HL-60 (cell line): ENCODE measurements at regions not wholly inside any gene's neighbourhood (a gene's known extent, or its start where the extent isn't known, plus 50 kb on each side); places are given as distances from the start of the nearest gene placed in this dataset.

ENCODE experiments used
- DNase-seq, 2 experiments: peaks; one replicate each; pipeline ENCODE4 v3.0.0-alpha.2; 2010 to 2020; ENCODE audit warnings: low read depth in 1 of 2, low spot score in 1 of 2
- H3K27ac ChIP-seq: fragments of 250-450 bp; sonication (Bioruptor Pico); replicated peaks from 2 replicates; pipeline ENCODE4 v1.5.1; 2020; ENCODE audit warnings: mild to moderate bottlenecking, moderate library complexity
- H3K27me3 ChIP-seq: fragments of 250-450 bp; sonication (Bioruptor Pico); 2 replicates; pipeline ENCODE4 v1.5.1; 2021; ENCODE audit warnings: mild to moderate bottlenecking, moderate library complexity; ENCODE audit not compliant: insufficient read depth, poor library complexity, severe bottlenecking
- H3K4me3 ChIP-seq: replicated peaks from 2 replicates; pipeline ENCODE4 v1.5.1; 2011; ENCODE audit warnings: mild to moderate bottlenecking, control low read depth, low read length; ENCODE audit not compliant: insufficient read depth
- GABPA ChIP-seq: IDR thresholded peaks from 2 replicates; pipeline ENCODE4 v1.6.1; 2012; ENCODE audit warnings: low read depth
- POLR2AphosphoS5 ChIP-seq: IDR thresholded peaks from 2 replicates; pipeline ENCODE4 v1.6.1; 2012; ENCODE audit warnings: low read depth
- REST ChIP-seq: IDR thresholded peaks from 2 replicates; pipeline ENCODE4 v1.6.1; 2012; ENCODE audit warnings: low read depth; ENCODE audit not compliant: insufficient replicate concordance
- SPI1 ChIP-seq: IDR thresholded peaks from 2 replicates; pipeline ENCODE4 v1.6.1; 2012; ENCODE audit warnings: low read depth, mild to moderate bottlenecking, borderline replicate concordance
- TF ChIP-seq, protein P1 (sequence below): IDR thresholded peaks from one replicate; pipeline ENCODE4 v1.5.1; 2011; ENCODE audit warnings: low read length, control low read depth, inconsistent platforms; ENCODE audit not compliant: insufficient read depth

- Histone ChIP-seq H3K4me3 (no peak overlapping the region), H3K27ac (no peak overlapping the region), H3K27me3 (no peaks in the 10 kb centered on the region)
- DNase-seq: no peak
- TF ChIP-seq REST: no peak
- no peak for TF ChIP-seq SPI1
- no peak for TF ChIP-seq GABPA
These were observed 387.6 kb upstream of the CHRM2 start for GRCh38 chr7:136480901-136481300.

DNA sequence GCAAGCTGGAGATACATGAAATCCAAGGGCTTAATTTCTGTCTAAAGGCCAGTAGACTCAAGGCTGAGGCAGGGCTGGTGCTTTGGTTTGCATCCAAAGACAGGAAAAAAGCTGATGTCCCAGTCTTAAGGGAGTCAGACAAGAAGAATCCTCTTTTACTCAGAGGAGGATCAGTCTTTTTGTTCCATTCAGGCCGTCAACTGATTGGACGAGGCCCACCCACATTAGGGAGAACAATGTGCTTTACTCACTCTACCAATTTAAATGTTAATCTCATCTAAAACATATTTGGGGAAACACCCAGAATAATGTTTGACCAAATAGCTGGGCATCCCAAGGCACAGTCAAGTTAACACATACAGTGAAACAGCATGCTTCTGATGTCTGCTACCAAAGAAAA lies 388.5 kb upstream of the CHRM2 start:
- Histone ChIP-seq H3K27ac (no peak overlapping the region), H3K27me3 (no peaks in the 10 kb centered on the region), H3K4me3 (no peak overlapping the region)
- no peak for DNase-seq
- TF ChIP-seq GABPA (no peak), REST (no peak), SPI1 (no peak), POLR2AphosphoS5 (no peak)
- TF ChIP-seq, protein P1, sequence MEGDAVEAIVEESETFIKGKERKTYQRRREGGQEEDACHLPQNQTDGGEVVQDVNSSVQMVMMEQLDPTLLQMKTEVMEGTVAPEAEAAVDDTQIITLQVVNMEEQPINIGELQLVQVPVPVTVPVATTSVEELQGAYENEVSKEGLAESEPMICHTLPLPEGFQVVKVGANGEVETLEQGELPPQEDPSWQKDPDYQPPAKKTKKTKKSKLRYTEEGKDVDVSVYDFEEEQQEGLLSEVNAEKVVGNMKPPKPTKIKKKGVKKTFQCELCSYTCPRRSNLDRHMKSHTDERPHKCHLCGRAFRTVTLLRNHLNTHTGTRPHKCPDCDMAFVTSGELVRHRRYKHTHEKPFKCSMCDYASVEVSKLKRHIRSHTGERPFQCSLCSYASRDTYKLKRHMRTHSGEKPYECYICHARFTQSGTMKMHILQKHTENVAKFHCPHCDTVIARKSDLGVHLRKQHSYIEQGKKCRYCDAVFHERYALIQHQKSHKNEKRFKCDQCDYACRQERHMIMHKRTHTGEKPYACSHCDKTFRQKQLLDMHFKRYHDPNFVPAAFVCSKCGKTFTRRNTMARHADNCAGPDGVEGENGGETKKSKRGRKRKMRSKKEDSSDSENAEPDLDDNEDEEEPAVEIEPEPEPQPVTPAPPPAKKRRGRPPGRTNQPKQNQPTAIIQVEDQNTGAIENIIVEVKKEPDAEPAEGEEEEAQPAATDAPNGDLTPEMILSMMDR: no peak

DNA sequence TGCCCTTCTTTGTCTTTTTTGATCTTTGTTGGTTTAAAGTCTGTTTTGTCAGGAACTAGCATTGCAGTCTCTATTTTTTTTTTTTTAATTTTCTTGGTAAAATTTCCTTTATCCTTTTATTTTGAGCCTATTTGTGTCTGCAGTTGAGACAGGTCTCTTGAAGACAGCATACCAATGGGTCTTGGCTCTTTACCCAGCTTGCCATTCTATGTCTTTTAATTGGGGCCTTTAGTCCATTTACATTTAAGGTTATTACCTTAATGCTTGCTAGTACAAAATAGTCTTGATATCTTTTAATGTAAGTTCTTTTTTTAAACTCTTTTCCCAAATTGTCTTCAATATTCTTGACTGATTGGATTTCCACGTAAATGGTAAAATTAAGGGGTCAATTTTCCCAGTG lies 398.3 kb upstream of the CHRM2 start:
- no peak for DNase-seq
- H3K4me3 ChIP-seq: no peak overlapping the region
- H3K27me3 ChIP-seq: no peaks in the 10 kb centered on the region
- TF ChIP-seq REST: no peak
- no peak for TF ChIP-seq POLR2AphosphoS5
- TF ChIP-seq SPI1: no peak
- no peak for TF ChIP-seq GABPA
- TF ChIP-seq, protein P1: no peak
- no peak overlapping the region for H3K27ac ChIP-seq

DNA sequence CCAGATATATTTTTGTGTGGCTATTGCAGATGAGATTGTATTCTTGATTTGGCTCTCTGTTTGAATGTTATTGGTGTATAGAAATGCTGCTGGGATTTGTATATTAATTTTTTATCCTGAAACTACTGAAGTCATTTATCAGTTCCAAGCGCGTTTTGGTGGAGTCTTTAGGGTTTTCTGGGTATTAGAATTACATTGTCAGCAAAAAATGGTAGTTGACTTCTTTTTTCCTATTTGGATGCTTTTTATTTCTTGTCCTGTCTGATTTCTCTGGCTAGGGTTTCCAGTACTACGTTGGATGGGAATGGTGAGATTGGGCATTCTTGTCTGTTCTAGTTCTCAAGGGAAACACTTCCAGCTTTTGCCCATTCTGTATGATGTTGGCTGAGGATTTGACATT lies 415.5 kb upstream of the CHRM2 start:
- DNase-seq: no peak
- TF ChIP-seq GABPA (no peak), POLR2AphosphoS5 (no peak), SPI1 (no peak), REST (no peak)
- TF ChIP-seq, protein P1: no peak
- H3K27me3 ChIP-seq: no peaks in the 10 kb centered on the region
- no peak overlapping the region for H3K4me3 ChIP-seq
- H3K27ac ChIP-seq: no peak overlapping the region
